ENCODE measurements at regions not wholly inside any gene's neighbourhood (a gene's known extent, or its start where the extent isn't known, plus 50 kb on each side); places are given as distances from the start of the nearest gene placed in this dataset.

GRCh38 chr18:43606795-43607194, 329.5 kb upstream of the SYT4 start:
- Mint-ChIP-seq H3K9me3 (peaks cover 16% of the 10 kb centered on the region), H3K36me3 (ENCODE audit: low read depth) (no peaks in the 10 kb centered on the region), H3K27me3 (no peaks in the 10 kb centered on the region), H3K27ac (no peak overlapping the region), H3K4me1 (ENCODE audit: low read depth) (no peaks in the 10 kb centered on the region), H3K4me3 (no peak overlapping the region)
- ATAC-seq: no peak
- POLR2A ChIA-PET: no interaction called here
- intact Hi-C loops (cut with micrococcal nuclease): no loop called here
- CTCF ChIA-PET: no interaction called here
- TF ChIP-seq, protein P1, sequence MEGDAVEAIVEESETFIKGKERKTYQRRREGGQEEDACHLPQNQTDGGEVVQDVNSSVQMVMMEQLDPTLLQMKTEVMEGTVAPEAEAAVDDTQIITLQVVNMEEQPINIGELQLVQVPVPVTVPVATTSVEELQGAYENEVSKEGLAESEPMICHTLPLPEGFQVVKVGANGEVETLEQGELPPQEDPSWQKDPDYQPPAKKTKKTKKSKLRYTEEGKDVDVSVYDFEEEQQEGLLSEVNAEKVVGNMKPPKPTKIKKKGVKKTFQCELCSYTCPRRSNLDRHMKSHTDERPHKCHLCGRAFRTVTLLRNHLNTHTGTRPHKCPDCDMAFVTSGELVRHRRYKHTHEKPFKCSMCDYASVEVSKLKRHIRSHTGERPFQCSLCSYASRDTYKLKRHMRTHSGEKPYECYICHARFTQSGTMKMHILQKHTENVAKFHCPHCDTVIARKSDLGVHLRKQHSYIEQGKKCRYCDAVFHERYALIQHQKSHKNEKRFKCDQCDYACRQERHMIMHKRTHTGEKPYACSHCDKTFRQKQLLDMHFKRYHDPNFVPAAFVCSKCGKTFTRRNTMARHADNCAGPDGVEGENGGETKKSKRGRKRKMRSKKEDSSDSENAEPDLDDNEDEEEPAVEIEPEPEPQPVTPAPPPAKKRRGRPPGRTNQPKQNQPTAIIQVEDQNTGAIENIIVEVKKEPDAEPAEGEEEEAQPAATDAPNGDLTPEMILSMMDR (IDR thresholded peaks at IDR 0.05): no peak
- no peak for DNase-seq

- peaks cover 3% of the 10 kb centered on the region for H3K27me3 Mint-ChIP-seq
- H3K36me3 Mint-ChIP-seq (ENCODE audit: low read depth): no peaks in the 10 kb centered on the region
- H3K4me1 Mint-ChIP-seq (ENCODE audit: low read depth): no peaks in the 10 kb centered on the region
- CTCF ChIA-PET: interaction anchor here (0.6 to 1.8 kb wide), 6 partner anchors 8 to 1592 kb away, joined by 3 to 8 read pairs (median 4); no protein-coding TSS in a partner anchor
- no peaks in the 10 kb centered on the region for H3K9me3 Mint-ChIP-seq
- H3K4me3 Mint-ChIP-seq: no peak overlapping the region
- DNase-seq (no peak), ATAC-seq (no peak)
- TF ChIP-seq, protein P1 (IDR thresholded peaks at IDR 0.05): no peak
- POLR2A ChIA-PET: no interaction called here
- intact Hi-C loops (cut with micrococcal nuclease): no loop called here
- no peak overlapping the region for H3K27ac Mint-ChIP-seq
Measured at GRCh38 chr18:43620936-43621335, 343.6 kb upstream of the SYT4 start.

DNA sequence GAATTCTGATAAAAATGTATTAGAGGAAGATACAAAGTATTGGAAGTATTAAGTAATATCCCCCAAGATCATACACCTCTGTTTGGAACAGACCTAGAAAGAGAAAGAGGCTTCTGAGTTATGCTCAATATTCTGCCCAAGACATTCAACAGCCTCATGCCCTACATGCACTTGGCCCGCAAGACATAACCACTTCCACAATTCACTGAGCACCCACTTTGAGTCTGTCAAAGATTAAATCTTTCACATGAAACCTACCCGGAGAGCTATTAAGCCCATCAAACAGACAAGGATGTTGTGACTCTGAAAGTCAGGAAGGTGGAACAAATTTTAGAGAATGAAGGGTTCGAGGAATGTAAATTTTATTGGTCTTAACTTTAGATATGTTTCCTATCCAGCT, 344.7 kb upstream of the SYT4 start:
- CTCF ChIA-PET: interaction anchor here (1.8 kb wide), 1 partner anchor 1591 kb away, joined by 8 read pairs; no protein-coding TSS in a partner anchor
- POLR2A ChIA-PET: no interaction called here
- DNase-seq: no peak
- H3K4me3 Mint-ChIP-seq: no peak overlapping the region
- TF ChIP-seq, protein P1 (IDR thresholded peaks at IDR 0.05): no peak
- ATAC-seq: no peak
- no peaks in the 10 kb centered on the region for H3K9me3 Mint-ChIP-seq
- H3K27ac Mint-ChIP-seq: no peak overlapping the region
- no peaks in the 10 kb centered on the region for H3K4me1 Mint-ChIP-seq (ENCODE audit: low read depth)
- peaks cover 3% of the 10 kb centered on the region for H3K27me3 Mint-ChIP-seq
- intact Hi-C loops (cut with micrococcal nuclease): no loop called here
- H3K36me3 Mint-ChIP-seq (ENCODE audit: low read depth): no peaks in the 10 kb centered on the region

DNA sequence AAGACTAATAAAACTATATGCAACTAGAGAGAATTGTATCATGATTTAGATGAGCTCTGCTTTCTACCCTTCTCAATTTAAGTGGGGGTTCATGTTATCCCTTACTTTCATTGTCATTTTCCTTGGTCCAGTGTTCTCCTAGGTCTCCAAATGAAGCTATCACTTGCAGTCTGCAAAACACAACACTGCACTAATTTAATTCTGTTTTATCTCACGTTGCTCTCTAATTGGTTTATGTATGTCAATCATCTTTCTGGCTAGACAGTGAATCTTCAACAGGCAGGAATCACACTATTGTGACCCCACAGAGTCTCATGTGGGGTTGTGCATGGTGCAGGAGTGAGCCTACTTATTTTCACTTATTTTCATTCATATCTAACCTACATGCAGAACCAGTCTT, 348.3 kb upstream of the SYT4 start:
- TF ChIP-seq, protein P1 (IDR thresholded peaks at IDR 0.05): no peak
- POLR2A ChIA-PET: no interaction called here
- H3K9me3 Mint-ChIP-seq: no peaks in the 10 kb centered on the region
- intact Hi-C loops (cut with micrococcal nuclease): no loop called here
- no peaks in the 10 kb centered on the region for H3K4me1 Mint-ChIP-seq (ENCODE audit: low read depth)
- H3K36me3 Mint-ChIP-seq (ENCODE audit: low read depth): no peaks in the 10 kb centered on the region
- no peak overlapping the region for H3K4me3 Mint-ChIP-seq
- ATAC-seq: no peak
- H3K27ac Mint-ChIP-seq: no peak overlapping the region
- DNase-seq: no peak
- CTCF ChIA-PET: no interaction called here
- peaks cover 3% of the 10 kb centered on the region for H3K27me3 Mint-ChIP-seq

DNA sequence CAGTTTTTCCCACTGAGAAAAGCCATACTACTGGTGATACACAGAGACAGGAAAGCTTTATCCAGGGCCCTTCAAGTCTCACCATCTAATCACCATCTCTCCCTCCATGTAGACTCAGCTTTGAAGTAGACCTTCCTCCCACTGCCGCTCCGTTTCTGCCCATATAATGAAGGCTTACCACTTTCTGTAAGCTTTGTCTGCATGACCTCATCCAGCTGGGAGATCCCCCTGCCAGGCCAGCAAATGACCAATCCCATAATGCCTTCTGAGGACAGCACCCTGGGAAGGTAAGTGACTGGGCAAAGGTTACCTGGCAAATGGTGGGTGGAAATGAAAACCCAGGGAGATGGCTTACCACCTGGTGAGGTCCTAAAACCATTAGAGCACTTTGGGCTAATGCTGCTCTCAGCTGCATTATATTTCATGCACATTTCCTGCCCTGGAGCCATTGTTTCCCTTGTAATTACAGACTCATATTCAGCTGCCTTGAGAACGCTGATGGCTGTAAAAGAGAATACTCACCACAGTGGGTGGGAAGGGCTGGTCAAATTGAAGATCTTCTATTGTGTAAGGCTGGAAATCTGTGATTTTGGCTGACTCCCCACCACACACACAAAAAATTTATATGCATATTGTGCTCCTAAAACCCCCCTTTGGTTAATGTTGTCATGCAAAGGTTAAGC, 350.7 kb upstream of the SYT4 start:
- H3K9me3 Mint-ChIP-seq: no peaks in the 10 kb centered on the region
- no peak for ATAC-seq
- H3K4me3 Mint-ChIP-seq: no peak overlapping the region
- ChIA-PET POLR2A (no interaction called here), CTCF (interaction anchor here (0.9 kb wide), 1 partner anchor 1756 kb away, joined by 3 read pairs; no protein-coding TSS in a partner anchor)
- H3K27me3 Mint-ChIP-seq: peaks cover 2% of the 10 kb centered on the region
- H3K4me1 Mint-ChIP-seq (ENCODE audit: low read depth): no peaks in the 10 kb centered on the region
- no peaks in the 10 kb centered on the region for H3K36me3 Mint-ChIP-seq (ENCODE audit: low read depth)
- no peak overlapping the region for H3K27ac Mint-ChIP-seq
- TF ChIP-seq, protein P1 (IDR thresholded peaks at IDR 0.05): no peak
- intact Hi-C loops (cut with micrococcal nuclease): no loop called here
- DNase-seq: no peak

All from activated CD8-positive, alpha-beta T cell treated with anti-CD3 and anti-CD28 coated beads for 36 hours (primary cell).